Neuronal stem cell (in vitro differentiated cells): ENCODE measurements at regions not wholly inside any gene's neighbourhood (a gene's known extent, or its start where the extent isn't known, plus 50 kb on each side); places are given as distances from the start of the nearest gene placed in this dataset.
"Not testable (repeated sequence)": the region's sequence is repeated elsewhere in the genome, so short reads cannot be mapped to it uniquely, and the experiment has no call there.

Experiments used
- DNase-seq: peaks from one replicate; pipeline ENCODE4 v3.0.0-alpha.2; 2013; ENCODE audit warnings: low spot score
- H2AFZ ChIP-seq: one replicate; pipeline ENCODE4 v1.6.1; 2013; ENCODE audit warnings: mild to moderate bottlenecking, low read length, inconsistent platforms
- H2AK5ac ChIP-seq: 2 replicates; pipeline ENCODE4 v1.6.1; 2013; ENCODE audit warnings: low read depth, mild to moderate bottlenecking, inconsistent platforms, low read length, moderate library complexity, mixed read lengths
- H2BK120ac ChIP-seq: 2 replicates; pipeline ENCODE4 v1.6.1; 2013; ENCODE audit warnings: low read depth, mild to moderate bottlenecking, inconsistent platforms, low read length, moderate library complexity, mixed read lengths
- H2BK12ac ChIP-seq: one replicate; pipeline ENCODE4 v1.6.1; 2013; ENCODE audit warnings: low read length, inconsistent platforms
- H2BK15ac ChIP-seq: 2 replicates; pipeline ENCODE4 v1.6.1; 2013; ENCODE audit warnings: mild to moderate bottlenecking, low read length, inconsistent platforms, mixed read lengths
- H2BK5ac ChIP-seq: one replicate; pipeline ENCODE4 v1.6.1; 2013; ENCODE audit warnings: inconsistent platforms, mild to moderate bottlenecking, low read length, moderate library complexity
- H3K14ac ChIP-seq: one replicate; pipeline ENCODE4 v1.6.1; 2013; ENCODE audit warnings: low read length, inconsistent platforms
- H3K18ac ChIP-seq: 2 replicates; pipeline ENCODE4 v1.6.1; 2013; ENCODE audit warnings: low read length, inconsistent platforms
- H3K23ac ChIP-seq: 2 replicates; pipeline ENCODE4 v1.6.1; 2013; ENCODE audit warnings: low read depth, mild to moderate bottlenecking, mixed read lengths, low read length, inconsistent platforms; ENCODE audit not compliant: poor library complexity
- H3K27ac ChIP-seq: replicated peaks from 3 replicates; pipeline ENCODE4 v1.5.1; 2013; ENCODE audit warnings: low read length, inconsistent platforms
- H3K27me3 ChIP-seq, 3 experiments: 2 replicates each; pipeline ENCODE4 v1.6.1; 2013; ENCODE audit warnings: low read length in 3 of 3, mild to moderate bottlenecking in 2 of 3, inconsistent platforms in 1 of 3, low read depth in 1 of 3, mixed read lengths in 1 of 3, moderate library complexity in 1 of 3; ENCODE audit not compliant: control insufficient read depth in 3 of 3, insufficient read depth in 3 of 3
- H3K36me3 ChIP-seq, 2 donors: replicated peaks in 1 of 2; 2 replicates each; pipeline ENCODE4 v1.6.1; 2013; ENCODE audit warnings: low read length in 2 of 2; ENCODE audit not compliant: control insufficient read depth in 2 of 2, insufficient read depth in 2 of 2
- H3K4ac ChIP-seq: 2 replicates; pipeline ENCODE4 v1.6.1; 2013; ENCODE audit warnings: inconsistent platforms, mild to moderate bottlenecking, low read length, moderate library complexity
- H3K4me1 ChIP-seq, 2 donors: 1 replicate in 1 of 2; 2 replicates in 1 of 2; pipeline ENCODE4 v1.6.1; 2013; ENCODE audit warnings: low read length in 2 of 2, low read depth in 1 of 2; ENCODE audit not compliant: control insufficient read depth in 2 of 2, insufficient read depth in 1 of 2
- H3K4me2 ChIP-seq: one replicate; pipeline ENCODE4 v1.6.1; 2013; ENCODE audit warnings: mild to moderate bottlenecking, low read length, inconsistent platforms; ENCODE audit not compliant: insufficient read depth, poor library complexity, severe bottlenecking
- H3K4me3 ChIP-seq, 2 donors: 2 replicates each; pipeline ENCODE4 v1.5.1; 2013; ENCODE audit warnings: low read length in 2 of 2, mild to moderate bottlenecking in 2 of 2, inconsistent platforms in 1 of 2, moderate library complexity in 1 of 2
- H3K79me1 ChIP-seq: one replicate; pipeline ENCODE4 v1.6.1; 2013; ENCODE audit warnings: low read depth, mild to moderate bottlenecking, inconsistent platforms, low read length, moderate library complexity
- H3K9ac ChIP-seq: one replicate; pipeline ENCODE4 v1.6.1; 2013; ENCODE audit warnings: mild to moderate bottlenecking, low read depth, low read length, inconsistent platforms; ENCODE audit not compliant: poor library complexity
- H3K9me3 ChIP-seq, 2 donors: replicated peaks in 1 of 2; 2 replicates each; pipeline versions ENCODE3 to v1.6.1; 2013; ENCODE audit warnings: low read length in 2 of 2, mild to moderate bottlenecking in 2 of 2, inconsistent platforms in 1 of 2, low read depth in 1 of 2, mixed read lengths in 1 of 2, moderate library complexity in 1 of 2; ENCODE audit not compliant: control insufficient read depth in 2 of 2, insufficient read depth in 1 of 2
- H4K8ac ChIP-seq: one replicate; pipeline ENCODE4 v1.6.1; 2013; ENCODE audit warnings: low read depth, mild to moderate bottlenecking, inconsistent platforms, low read length, moderate library complexity
- H4K91ac ChIP-seq: one replicate; pipeline ENCODE4 v1.6.1; 2013; ENCODE audit warnings: low read length, low read depth, mild to moderate bottlenecking, inconsistent platforms; ENCODE audit not compliant: poor library complexity
- WGBS, 2 donors: extraction: QIAGEN DNeasy Blood & Tissue Kit; methylation state at CpG; one replicate each; pipeline ENCODE4 v1.1.7; 2013; ENCODE audit warnings: missing lambda C conversion rate in 2 of 2, mixed read lengths in 1 of 2; ENCODE audit not compliant: insufficient read length in 2 of 2, insufficient replicate concordance in 1 of 2; ENCODE audit errors: extremely low coverage in 2 of 2; 5-methylcytosine and 5-hydroxymethylcytosine counted together

- not testable (repeated sequence) for H3K4me2 ChIP-seq, H3K4me1 ChIP-seq, H2AK5ac ChIP-seq, H3K36me3 ChIP-seq, H4K8ac ChIP-seq, H3K79me1 ChIP-seq, H2AFZ ChIP-seq, H3K4me3 ChIP-seq, H3K18ac ChIP-seq, H3K9ac ChIP-seq, H4K91ac ChIP-seq, H3K14ac ChIP-seq, H2BK5ac ChIP-seq, H3K27me3 ChIP-seq, DNase-seq, H3K4ac ChIP-seq, H3K9me3 ChIP-seq, H2BK120ac ChIP-seq, H3K27ac ChIP-seq, H2BK15ac ChIP-seq, H3K23ac ChIP-seq, H2BK12ac ChIP-seq
- no CpG with 5 or more reads among the region's 5 CpGs for WGBS, 2 donors
Observed at GRCh38 chrX:13441608-13442007, 121.8 kb upstream of the ATXN3L start.

- Histone ChIP-seq H3K36me3 (no peaks in the 10 kb centered on the region), H3K23ac (no peak overlapping the region), H3K18ac (no peak overlapping the region), H3K14ac (no peak overlapping the region), H3K4me1 (no peaks in the 10 kb centered on the region), H3K4ac (no peak overlapping the region), H3K9me3 (peaks cover 0 to 2% of the 10 kb centered on the region in 2 donors), H3K4me3 (no peak overlapping the region), H3K4me2 (no peak overlapping the region), H4K8ac (no peak overlapping the region), H2BK120ac (no peak overlapping the region), H3K9ac (no peak overlapping the region), H2AK5ac (no peak overlapping the region), H4K91ac (no peak overlapping the region), H2BK15ac (no peak overlapping the region), H2BK5ac (no peak overlapping the region), H3K27ac (no peak overlapping the region), H2BK12ac (no peak overlapping the region), H2AFZ (no peak overlapping the region), H3K27me3 (no peaks in the 10 kb centered on the region), H3K79me1 (no peaks in the 10 kb centered on the region)
- DNase-seq: no peak
- no CpG with 5 or more reads among the region's 2 CpGs for WGBS, 2 donors
Observed at GRCh38 chrX:13440176-13440575, 120.3 kb upstream of the ATXN3L start.

GRCh38 chrX:13433298-13433605 lies 113.4 kb upstream of the ATXN3L start:
- Histone ChIP-seq H4K91ac (no peak overlapping the region), H2AFZ (no peak overlapping the region), H3K27ac (no peak overlapping the region), H2BK12ac (no peak overlapping the region), H2AK5ac (no peak overlapping the region), H2BK15ac (no peak overlapping the region), H2BK120ac (no peak overlapping the region), H3K4ac (no peak overlapping the region), H2BK5ac (no peak overlapping the region), H3K36me3 (no peaks in the 10 kb centered on the region), H3K14ac (no peak overlapping the region), H3K4me2 (no peak overlapping the region), H3K9ac (no peak overlapping the region), H3K9me3 (no peaks in the 10 kb centered on the region), H3K4me3 (no peak overlapping the region), H3K27me3 (no peaks in the 10 kb centered on the region), H3K4me1 (peaks cover 0 to 3% of the 10 kb centered on the region in 2 donors), H3K23ac (no peak overlapping the region), H4K8ac (no peak overlapping the region), H3K79me1 (no peaks in the 10 kb centered on the region), H3K18ac (no peak overlapping the region)
- no CpG with 5 or more reads among the region's 2 CpGs for WGBS, 2 donors
- DNase-seq: no peak

- no peak overlapping the region for H4K91ac ChIP-seq
- H3K23ac ChIP-seq: no peak overlapping the region
- no peak overlapping the region for H2BK15ac ChIP-seq
- H2BK5ac ChIP-seq: no peak overlapping the region
- no peaks in the 10 kb centered on the region for H3K79me1 ChIP-seq
- H3K14ac ChIP-seq: no peak overlapping the region
- H2AFZ ChIP-seq: no peak overlapping the region
- no peak overlapping the region for H3K4me2 ChIP-seq
- H2BK120ac ChIP-seq: no peak overlapping the region
- H4K8ac ChIP-seq: no peak overlapping the region
- DNase-seq: no peak
- peaks cover 0 to 5% of the 10 kb centered on the region in 2 donors for H3K4me1 ChIP-seq
- H2AK5ac ChIP-seq: no peak overlapping the region
- no peaks in the 10 kb centered on the region for H3K27me3 ChIP-seq
- WGBS, 2 donors: no CpG with 5 or more reads among the region's 4 CpGs
- H3K36me3 ChIP-seq: no peaks in the 10 kb centered on the region
- H3K4me3 ChIP-seq: no peak overlapping the region
- no peak overlapping the region for H2BK12ac ChIP-seq
- no peak overlapping the region for H3K18ac ChIP-seq
- no peak overlapping the region for H3K4ac ChIP-seq
- no peak overlapping the region for H3K9ac ChIP-seq
- H3K27ac ChIP-seq: no peak overlapping the region
- H3K9me3 ChIP-seq: no peaks in the 10 kb centered on the region
Observed at GRCh38 chrX:13432414-13433297, 112.8 kb upstream of the ATXN3L start.
